ENCODE measurements at regions not wholly inside any gene's neighbourhood (a gene's known extent, or its start where the extent isn't known, plus 50 kb on each side); places are given as distances from the start of the nearest gene placed in this dataset.

DNA sequence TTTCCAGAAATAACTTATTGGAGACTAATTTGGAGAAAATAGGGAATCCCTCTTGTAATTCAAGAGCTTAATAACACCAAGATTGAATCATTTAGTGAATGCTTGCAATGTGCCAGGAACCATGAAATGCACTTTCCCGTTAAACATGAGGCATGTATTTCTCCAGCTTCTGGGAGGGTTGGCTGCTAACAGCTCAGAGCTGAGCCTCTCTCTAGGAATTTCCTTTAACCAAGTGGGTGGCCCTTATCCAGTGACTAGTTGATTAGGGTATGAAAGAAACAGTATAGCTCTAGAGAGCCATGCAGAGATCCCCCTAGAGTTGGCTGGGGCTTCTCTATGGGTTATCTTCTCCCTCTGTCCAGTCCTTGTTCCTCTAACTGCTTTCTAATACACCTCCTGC lies 356.4 kb upstream of the GOT2 start:
- Histone ChIP-seq H3K9me3 (ENCODE audit: control insufficient read depth, insufficient read depth, low read depth, low read length) (no peaks in the 10 kb centered on the region), H3K36me3 (ENCODE audit: control insufficient read depth, insufficient read depth, low read length) (no peaks in the 10 kb centered on the region), H3K4me1 (ENCODE audit: control insufficient read depth, insufficient read depth, low read length) (no peaks in the 10 kb centered on the region), H3K27ac (ENCODE audit: low read length) (no peak overlapping the region), H3K27me3 (ENCODE audit: control insufficient read depth, insufficient read depth, low read length) (no peaks in the 10 kb centered on the region), H3K4me3 (ENCODE audit: low read depth in 2 of 2, low read length in 2 of 2) (no peak overlapping the region)
- CTCF ChIA-PET, result no interaction called here
- no peak for TF ChIP-seq POLR2AphosphoS5 (IDR thresholded peaks at IDR 0.05; ENCODE audit: low read depth, low read length)
- TF ChIP-seq, protein P1, sequence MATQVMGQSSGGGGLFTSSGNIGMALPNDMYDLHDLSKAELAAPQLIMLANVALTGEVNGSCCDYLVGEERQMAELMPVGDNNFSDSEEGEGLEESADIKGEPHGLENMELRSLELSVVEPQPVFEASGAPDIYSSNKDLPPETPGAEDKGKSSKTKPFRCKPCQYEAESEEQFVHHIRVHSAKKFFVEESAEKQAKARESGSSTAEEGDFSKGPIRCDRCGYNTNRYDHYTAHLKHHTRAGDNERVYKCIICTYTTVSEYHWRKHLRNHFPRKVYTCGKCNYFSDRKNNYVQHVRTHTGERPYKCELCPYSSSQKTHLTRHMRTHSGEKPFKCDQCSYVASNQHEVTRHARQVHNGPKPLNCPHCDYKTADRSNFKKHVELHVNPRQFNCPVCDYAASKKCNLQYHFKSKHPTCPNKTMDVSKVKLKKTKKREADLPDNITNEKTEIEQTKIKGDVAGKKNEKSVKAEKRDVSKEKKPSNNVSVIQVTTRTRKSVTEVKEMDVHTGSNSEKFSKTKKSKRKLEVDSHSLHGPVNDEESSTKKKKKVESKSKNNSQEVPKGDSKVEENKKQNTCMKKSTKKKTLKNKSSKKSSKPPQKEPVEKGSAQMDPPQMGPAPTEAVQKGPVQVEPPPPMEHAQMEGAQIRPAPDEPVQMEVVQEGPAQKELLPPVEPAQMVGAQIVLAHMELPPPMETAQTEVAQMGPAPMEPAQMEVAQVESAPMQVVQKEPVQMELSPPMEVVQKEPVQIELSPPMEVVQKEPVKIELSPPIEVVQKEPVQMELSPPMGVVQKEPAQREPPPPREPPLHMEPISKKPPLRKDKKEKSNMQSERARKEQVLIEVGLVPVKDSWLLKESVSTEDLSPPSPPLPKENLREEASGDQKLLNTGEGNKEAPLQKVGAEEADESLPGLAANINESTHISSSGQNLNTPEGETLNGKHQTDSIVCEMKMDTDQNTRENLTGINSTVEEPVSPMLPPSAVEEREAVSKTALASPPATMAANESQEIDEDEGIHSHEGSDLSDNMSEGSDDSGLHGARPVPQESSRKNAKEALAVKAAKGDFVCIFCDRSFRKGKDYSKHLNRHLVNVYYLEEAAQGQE (IDR thresholded peaks at IDR 0.05; ENCODE audit: insufficient read depth in 1 of 2, low read depth in 2 of 2, low read length in 1 of 2), result no peak
- BruUV-seq (replicated peaks), result no TSS peak
- in situ Hi-C loops (cut with HindIII; ENCODE audit: low pct_unique_long_range_greater_than_20kb, low sequenced_read_pairs), result no loop called here
- POLR2A ChIA-PET, result no interaction called here
- intact Hi-C loops (cut with micrococcal nuclease; ENCODE audit: unreplicated experiment), result no loop called here
- DNase-seq (ENCODE audit: low read depth, low spot score) (no peak), ATAC-seq (no peak)

DNA sequence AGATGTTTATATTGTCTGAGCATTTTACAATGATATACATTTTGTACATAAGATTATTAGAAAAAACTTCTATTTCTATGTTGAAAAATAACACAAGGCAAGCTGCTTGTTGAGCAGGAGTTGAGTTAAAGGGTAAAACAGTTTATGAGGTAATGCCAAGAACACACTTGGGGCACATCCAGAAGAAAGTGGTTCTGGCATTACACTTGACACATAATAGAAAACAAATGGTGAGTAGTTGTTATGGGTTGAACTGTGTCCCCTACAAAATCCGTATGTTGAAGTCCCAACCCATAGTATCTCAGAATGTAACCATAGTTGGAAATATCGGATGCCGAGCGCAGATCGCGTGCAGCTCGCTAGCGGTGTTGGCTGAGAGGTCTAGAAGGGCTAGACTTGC lies 354.3 kb upstream of the GOT2 start:
- BruUV-seq (replicated peaks), result no TSS peak
- DNase-seq (ENCODE audit: low read depth, low spot score), result no peak
- ChIA-PET POLR2A (no interaction called here), CTCF (no interaction called here)
- intact Hi-C loops (cut with micrococcal nuclease; ENCODE audit: unreplicated experiment), result no loop called here
- in situ Hi-C loops (cut with HindIII; ENCODE audit: low pct_unique_long_range_greater_than_20kb, low sequenced_read_pairs), result no loop called here
- H3K4me3 ChIP-seq (ENCODE audit: low read depth in 2 of 2, low read length in 2 of 2), result no peak overlapping the region
- no peaks in the 10 kb centered on the region for H3K9me3 ChIP-seq (ENCODE audit: control insufficient read depth, insufficient read depth, low read depth, low read length)
- no peaks in the 10 kb centered on the region for H3K36me3 ChIP-seq (ENCODE audit: control insufficient read depth, insufficient read depth, low read length)
- no peak for ATAC-seq
- H3K27ac ChIP-seq (ENCODE audit: low read length), result no peak overlapping the region
- H3K4me1 ChIP-seq (ENCODE audit: control insufficient read depth, insufficient read depth, low read length), result no peaks in the 10 kb centered on the region
- H3K27me3 ChIP-seq (ENCODE audit: control insufficient read depth, insufficient read depth, low read length), result no peaks in the 10 kb centered on the region
- TF ChIP-seq, protein P1 (IDR thresholded peaks at IDR 0.05; ENCODE audit: insufficient read depth in 1 of 2, low read depth in 2 of 2, low read length in 1 of 2), result no peak
- TF ChIP-seq, protein P2, sequence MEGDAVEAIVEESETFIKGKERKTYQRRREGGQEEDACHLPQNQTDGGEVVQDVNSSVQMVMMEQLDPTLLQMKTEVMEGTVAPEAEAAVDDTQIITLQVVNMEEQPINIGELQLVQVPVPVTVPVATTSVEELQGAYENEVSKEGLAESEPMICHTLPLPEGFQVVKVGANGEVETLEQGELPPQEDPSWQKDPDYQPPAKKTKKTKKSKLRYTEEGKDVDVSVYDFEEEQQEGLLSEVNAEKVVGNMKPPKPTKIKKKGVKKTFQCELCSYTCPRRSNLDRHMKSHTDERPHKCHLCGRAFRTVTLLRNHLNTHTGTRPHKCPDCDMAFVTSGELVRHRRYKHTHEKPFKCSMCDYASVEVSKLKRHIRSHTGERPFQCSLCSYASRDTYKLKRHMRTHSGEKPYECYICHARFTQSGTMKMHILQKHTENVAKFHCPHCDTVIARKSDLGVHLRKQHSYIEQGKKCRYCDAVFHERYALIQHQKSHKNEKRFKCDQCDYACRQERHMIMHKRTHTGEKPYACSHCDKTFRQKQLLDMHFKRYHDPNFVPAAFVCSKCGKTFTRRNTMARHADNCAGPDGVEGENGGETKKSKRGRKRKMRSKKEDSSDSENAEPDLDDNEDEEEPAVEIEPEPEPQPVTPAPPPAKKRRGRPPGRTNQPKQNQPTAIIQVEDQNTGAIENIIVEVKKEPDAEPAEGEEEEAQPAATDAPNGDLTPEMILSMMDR (IDR thresholded peaks at IDR 0.05), result no peak
- TF ChIP-seq POLR2AphosphoS5 (IDR thresholded peaks at IDR 0.05; ENCODE audit: low read depth, low read length) (no peak), TCF7L2 (IDR thresholded peaks at IDR 0.05; ENCODE audit: low read depth, low read length) (no peak), SIN3A (IDR thresholded peaks at IDR 0.05; ENCODE audit: borderline replicate concordance, insufficient read depth, low read depth, low read length) (no peak)

Measured in Panc1 (cell line).